Heart right ventricle (tissue), 16 donors: ENCODE measurements at regions not wholly inside any gene's neighbourhood (a gene's known extent, or its start where the extent isn't known, plus 50 kb on each side); places are given as distances from the start of the nearest gene placed in this dataset.

Experiments
- ATAC-seq, 8 donors: fragments of 200-7000 bp; cut with Tn5 transposase; one replicate each; pipeline ENCODE4 v1.9.1; 2020; ENCODE audit warnings: mild to moderate bottlenecking in 8 of 8, moderate library complexity in 8 of 8, moderate number of reproducible peaks in 1 of 8
- DNase-seq, 2 donors: peaks; one replicate each; pipeline ENCODE4 v3.0.0-alpha.2; 2020
- H3K27ac ChIP-seq, 10 donors: fragments of 200-600 bp; sonication (generic) in 2 of 10; one replicate each; pipeline versions ENCODE4 v1.5.0 to v1.8.0; 2020 to 2022; ENCODE audit warnings: mild to moderate bottlenecking in 3 of 10
- H3K27me3 ChIP-seq, 7 donors: fragments of 200-600 bp; one replicate each; pipeline ENCODE4 v1.8.0; 2021 to 2022; ENCODE audit warnings: mild to moderate bottlenecking in 2 of 7
- H3K36me3 ChIP-seq, 9 donors: fragments of 200-600 bp; sonication (generic) in 1 of 9; one replicate each; pipeline versions ENCODE4 v1.5.0 to v1.8.0; 2020 to 2022; ENCODE audit warnings: mild to moderate bottlenecking in 2 of 9
- H3K4me1 ChIP-seq, 9 donors: fragments of 200-600 bp; sonication (generic) in 1 of 9; one replicate each; pipeline versions ENCODE4 v1.5.0 to v1.8.0; 2020 to 2022; ENCODE audit warnings: mild to moderate bottlenecking in 4 of 9
- H3K4me3 ChIP-seq, 10 donors: fragments of 200-600 bp; sonication (generic) in 2 of 10; one replicate each; pipeline versions ENCODE4 v1.5.0 to v1.8.0; 2020 to 2022; ENCODE audit warnings: mild to moderate bottlenecking in 7 of 10, moderate library complexity in 2 of 10
- H3K9me3 ChIP-seq, 11 donors: fragments of 200-600 bp in 10 of 11; sonication (generic) in 2 of 11; one replicate each; pipeline versions ENCODE4 v1.5.0 to v1.8.0; 2013 to 2022; ENCODE audit warnings: mild to moderate bottlenecking in 2 of 11, control low read depth in 1 of 11, moderate library complexity in 1 of 11
- WGBS, 2 donors: extraction: QIAGEN DNeasy Blood & Tissue Kit; methylation state at CpG; one replicate each; pipeline ENCODE4 v1.1.7; 2013; ENCODE audit warnings: inconsistent platforms in 1 of 2; 5-methylcytosine and 5-hydroxymethylcytosine counted together
- intact Hi-C, 10 donors: fragments of 100-400 bp; cut with DNase I; formaldehyde crosslinking; loops; one replicate each; pipeline versions ENCODE4 v1.11.1 to v1.14.2; 2022
- TF ChIP-seq, protein P1 (sequence below), 9 donors: fragments of 200-600 bp; sonication (generic) in 2 of 9; IDR thresholded peaks; one replicate each; pipeline versions ENCODE4 v1.5.0 to v1.8.0; 2021 to 2022; ENCODE audit warnings: antibody characterized with exemption in 9 of 9, mild to moderate bottlenecking in 5 of 9, moderate library complexity in 1 of 9
- donor health status: Arrhythmogenic right ventricular cardiomyopathy.
- donor health status: ischemic (EF 13 %, LVEDD 7.1; RV severe dilation, severe dysfunction).
- donor health status: healthy with polysubstance abuse.
- donor health status: DM: no; HTN: yes; CAD: no.
- donor health status: DM: no; HTN: no; CAD: no.
- donor health status: ischemic (EF 25% LVEDD 6.9; RV normal size, moderate dysfunction).
- donor health status: ischemic (EF 25% LVEDD 5.7; RV mildly dilated, moderate dysfunction).
- donor health status: healthy.
- donor health status: DM: yes; HTN: yes; CAD: no.
- donor health status: Ischemic cardiomyopathy.
- donor health status: ischemic (EF 35%, LVEDD 5.7; RV mildly dilated, moderate dysfunction).
- donor health status: nonischemic (EF 11% LVEDD 7.7; RV severe dilation, severe dysfunction).
- donor health status: DM: yes; HTN: yes; CAD: no.
- donor health status: PGD.
- donor health status: ischemic (EF 29% LVEDD 5.4; RV normal size, mild dysfunction).
- donor health status: nonischemic (EF 23%, LVEDD 6.1; RV moderate dilation, normal function).

DNA sequence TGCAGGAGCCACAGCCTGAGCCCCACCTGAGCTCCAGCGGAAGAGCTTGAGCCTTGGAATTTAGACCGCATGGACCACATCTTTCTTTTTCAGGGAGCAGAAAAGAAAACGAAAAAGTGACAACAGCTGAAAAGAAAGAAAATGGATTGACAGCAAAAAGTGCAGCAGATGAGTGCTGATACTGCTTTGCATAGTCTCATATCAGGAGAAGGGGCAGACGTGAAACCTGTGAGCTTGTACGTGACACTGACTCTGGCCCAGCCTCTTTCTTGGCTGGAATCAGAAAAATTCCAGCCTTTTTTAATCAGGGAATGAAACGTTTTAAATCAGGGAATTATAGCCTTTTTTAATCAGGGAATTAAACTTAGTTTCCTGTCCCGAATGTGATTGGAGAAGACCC is 1296.5 kb downstream of the TMEM121 start:
- Histone ChIP-seq H3K4me3 (no peak overlapping the region), H3K36me3 (no peaks in the 10 kb centered on the region), H3K27me3 (peaks cover 0 to 20% (median 9%) of the 10 kb centered on the region in 7 donors), H3K9me3 (no peaks in the 10 kb centered on the region), H3K27ac (no peak overlapping the region), H3K4me1 (no peaks in the 10 kb centered on the region)
- TF ChIP-seq, protein P1, sequence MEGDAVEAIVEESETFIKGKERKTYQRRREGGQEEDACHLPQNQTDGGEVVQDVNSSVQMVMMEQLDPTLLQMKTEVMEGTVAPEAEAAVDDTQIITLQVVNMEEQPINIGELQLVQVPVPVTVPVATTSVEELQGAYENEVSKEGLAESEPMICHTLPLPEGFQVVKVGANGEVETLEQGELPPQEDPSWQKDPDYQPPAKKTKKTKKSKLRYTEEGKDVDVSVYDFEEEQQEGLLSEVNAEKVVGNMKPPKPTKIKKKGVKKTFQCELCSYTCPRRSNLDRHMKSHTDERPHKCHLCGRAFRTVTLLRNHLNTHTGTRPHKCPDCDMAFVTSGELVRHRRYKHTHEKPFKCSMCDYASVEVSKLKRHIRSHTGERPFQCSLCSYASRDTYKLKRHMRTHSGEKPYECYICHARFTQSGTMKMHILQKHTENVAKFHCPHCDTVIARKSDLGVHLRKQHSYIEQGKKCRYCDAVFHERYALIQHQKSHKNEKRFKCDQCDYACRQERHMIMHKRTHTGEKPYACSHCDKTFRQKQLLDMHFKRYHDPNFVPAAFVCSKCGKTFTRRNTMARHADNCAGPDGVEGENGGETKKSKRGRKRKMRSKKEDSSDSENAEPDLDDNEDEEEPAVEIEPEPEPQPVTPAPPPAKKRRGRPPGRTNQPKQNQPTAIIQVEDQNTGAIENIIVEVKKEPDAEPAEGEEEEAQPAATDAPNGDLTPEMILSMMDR (IDR thresholded peaks at IDR 0.05): no peak
- WGBS, 2 donors: 52 to 62% methylated on average over 7 of the region's 7 CpGs
- intact Hi-C loops: no loop called here
- ATAC-seq: no peak
- DNase-seq: no peak

DNA sequence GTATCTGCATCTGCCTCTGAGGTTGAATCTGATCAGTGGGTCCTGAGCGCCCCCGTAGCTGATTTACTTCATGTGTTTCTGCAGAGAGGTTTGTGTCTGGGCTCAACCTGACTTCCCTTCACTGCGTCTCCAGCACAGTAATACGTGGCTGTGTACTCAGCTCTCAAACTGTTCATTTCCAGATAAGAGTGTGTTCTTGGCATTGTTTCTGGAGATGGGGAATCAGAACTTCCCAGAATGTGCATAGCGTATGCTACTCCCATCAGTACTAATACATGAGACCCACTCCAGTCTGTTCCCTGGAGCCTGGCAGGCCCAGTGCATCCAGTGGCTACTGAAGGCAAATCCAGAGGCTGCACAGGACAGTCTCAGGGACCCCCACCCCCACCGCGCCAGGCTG is 1297.2 kb downstream of the TMEM121 start:
- H3K4me1 ChIP-seq: no peaks in the 10 kb centered on the region
- no peaks in the 10 kb centered on the region for H3K9me3 ChIP-seq
- H3K36me3 ChIP-seq: no peaks in the 10 kb centered on the region
- H3K4me3 ChIP-seq: no peak overlapping the region
- peaks cover 0 to 22% (median 9%) of the 10 kb centered on the region in 7 donors for H3K27me3 ChIP-seq
- 68 to 72% methylated on average over 7 of the region's 7 CpGs for WGBS, 2 donors
- H3K27ac ChIP-seq: no peak overlapping the region
- ATAC-seq (no peak), DNase-seq (no peak)
- TF ChIP-seq, protein P1 (IDR thresholded peaks at IDR 0.05): no peak
- intact Hi-C loops: no loop called here

DNA sequence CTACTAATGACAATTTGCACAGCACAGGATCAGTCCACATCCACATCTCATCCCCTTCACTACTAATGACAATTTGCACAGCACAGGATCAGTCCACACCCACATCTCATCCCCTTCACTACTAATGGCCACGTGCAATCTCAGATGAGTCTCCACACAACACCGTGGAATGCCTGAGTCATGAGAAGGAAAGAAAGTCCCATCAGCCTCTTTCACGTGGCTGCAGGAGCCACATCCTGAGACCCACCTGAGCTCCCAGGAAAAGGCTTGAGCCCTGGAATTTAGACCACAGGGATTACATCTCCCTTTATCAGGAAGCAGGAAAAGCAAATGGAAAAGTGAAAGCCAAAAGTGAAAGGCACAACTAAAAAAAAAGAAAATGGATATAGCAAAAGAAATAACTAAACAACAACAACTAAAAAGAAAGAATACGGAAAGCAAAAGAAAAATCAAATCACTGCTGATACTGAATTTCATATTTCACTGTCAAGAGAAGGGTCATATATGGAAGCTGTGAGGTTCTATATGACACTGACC is 1300.5 kb downstream of the TMEM121 start:
- no peak for ATAC-seq
- Histone ChIP-seq H3K27ac (no peak overlapping the region), H3K27me3 (peaks cover 0 to 22% (median 9%) of the 10 kb centered on the region in 7 donors), H3K9me3 (peaks cover 0 to 5% (median 0%) of the 10 kb centered on the region in 11 donors), H3K36me3 (no peaks in the 10 kb centered on the region), H3K4me3 (no peak overlapping the region), H3K4me1 (no peaks in the 10 kb centered on the region)
- TF ChIP-seq, protein P1 (IDR thresholded peaks at IDR 0.05): no peak
- intact Hi-C loops: no loop called here
- no peak for DNase-seq
- 36 to 47% methylated on average over 4 of the region's 4 CpGs for WGBS, 2 donors

DNA sequence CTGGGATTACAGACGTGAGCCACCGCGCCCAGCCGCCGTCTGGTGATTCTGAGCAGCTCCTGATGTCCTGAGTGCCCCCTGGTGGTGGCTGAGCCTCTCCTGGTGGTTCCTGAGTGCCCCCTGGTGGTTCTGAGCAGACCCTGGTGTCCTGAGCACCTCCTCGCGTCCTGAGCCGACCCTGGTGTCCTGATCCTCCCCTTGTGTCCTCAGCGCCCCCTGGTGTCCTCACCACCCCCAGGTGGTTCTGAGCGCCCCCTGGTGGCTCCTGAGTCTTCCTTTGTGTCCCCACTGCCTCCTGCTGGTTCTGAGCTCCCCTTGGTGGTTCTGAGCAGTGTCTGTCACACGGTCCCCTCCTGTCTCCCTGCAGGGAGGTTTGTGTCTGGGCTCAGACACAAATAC is 1304.9 kb downstream of the TMEM121 start:
- H3K4me1 ChIP-seq: no peaks in the 10 kb centered on the region
- no peak overlapping the region for H3K4me3 ChIP-seq
- DNase-seq: peak in 1 of 2 donors; percentile 18
- H3K9me3 ChIP-seq: peaks cover 0 to 5% (median 0%) of the 10 kb centered on the region in 11 donors
- 74 to 81% methylated on average over 7 to 11 of the region's 11 CpGs for WGBS, 2 donors
- TF ChIP-seq, protein P1 (IDR thresholded peaks at IDR 0.05): peak in 6 of 9 donors; percentile 10 to 39 (median 26)
- peaks cover 0 to 10% (median 1%) of the 10 kb centered on the region in 7 donors for H3K27me3 ChIP-seq
- ATAC-seq: no peak
- no peak overlapping the region for H3K27ac ChIP-seq
- no peaks in the 10 kb centered on the region for H3K36me3 ChIP-seq
- intact Hi-C loops: no loop called here
